ENCODE measurements at regions not wholly inside any gene's neighbourhood (a gene's known extent, or its start where the extent isn't known, plus 50 kb on each side); places are given as distances from the start of the nearest gene placed in this dataset.
"Not testable (repeated sequence)": the region's sequence is repeated elsewhere in the genome, so short reads cannot be mapped to it uniquely, and the experiment has no call there.

DNA sequence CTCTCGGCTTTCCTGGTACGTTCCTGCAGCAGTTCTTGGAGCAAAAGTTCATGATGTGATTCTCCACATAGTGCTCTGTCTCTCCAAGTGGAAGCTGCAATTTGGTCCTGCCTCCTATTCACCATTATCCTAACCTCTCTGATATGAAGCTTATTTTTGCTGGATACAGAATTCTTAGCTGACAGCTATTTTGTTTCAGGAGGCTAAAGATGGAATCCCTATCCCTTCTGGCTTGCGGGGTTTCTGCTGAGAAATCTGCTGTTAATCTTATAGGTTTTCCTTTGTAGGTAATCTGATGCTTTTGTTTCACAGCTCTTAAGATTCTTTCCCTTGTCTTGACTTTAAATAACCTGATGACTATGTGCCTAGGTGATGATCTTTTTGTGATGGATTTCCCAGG is 181.6 kb upstream of the VLDLR start:
- peaks cover 37% of the 10 kb centered on the region for H3K36me3 Mint-ChIP-seq (ENCODE audit: low read depth)
- H3K4me1 Mint-ChIP-seq (ENCODE audit: low read depth) = no peaks in the 10 kb centered on the region
- DNase-seq (ENCODE audit: low spot score) = no peak
- H3K4me3 Mint-ChIP-seq (ENCODE audit: unreplicated experiment) = no peak overlapping the region
- no peaks in the 10 kb centered on the region for H3K27me3 Mint-ChIP-seq (ENCODE audit: low read depth)
- TF ChIP-seq, protein P1, sequence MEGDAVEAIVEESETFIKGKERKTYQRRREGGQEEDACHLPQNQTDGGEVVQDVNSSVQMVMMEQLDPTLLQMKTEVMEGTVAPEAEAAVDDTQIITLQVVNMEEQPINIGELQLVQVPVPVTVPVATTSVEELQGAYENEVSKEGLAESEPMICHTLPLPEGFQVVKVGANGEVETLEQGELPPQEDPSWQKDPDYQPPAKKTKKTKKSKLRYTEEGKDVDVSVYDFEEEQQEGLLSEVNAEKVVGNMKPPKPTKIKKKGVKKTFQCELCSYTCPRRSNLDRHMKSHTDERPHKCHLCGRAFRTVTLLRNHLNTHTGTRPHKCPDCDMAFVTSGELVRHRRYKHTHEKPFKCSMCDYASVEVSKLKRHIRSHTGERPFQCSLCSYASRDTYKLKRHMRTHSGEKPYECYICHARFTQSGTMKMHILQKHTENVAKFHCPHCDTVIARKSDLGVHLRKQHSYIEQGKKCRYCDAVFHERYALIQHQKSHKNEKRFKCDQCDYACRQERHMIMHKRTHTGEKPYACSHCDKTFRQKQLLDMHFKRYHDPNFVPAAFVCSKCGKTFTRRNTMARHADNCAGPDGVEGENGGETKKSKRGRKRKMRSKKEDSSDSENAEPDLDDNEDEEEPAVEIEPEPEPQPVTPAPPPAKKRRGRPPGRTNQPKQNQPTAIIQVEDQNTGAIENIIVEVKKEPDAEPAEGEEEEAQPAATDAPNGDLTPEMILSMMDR (IDR thresholded peaks at IDR 0.05) = no peak
- peaks cover 49% of the 10 kb centered on the region for H3K9me3 Mint-ChIP-seq (ENCODE audit: low read depth)
- no peak overlapping the region for H3K27ac Mint-ChIP-seq (ENCODE audit: unreplicated experiment)

DNA sequence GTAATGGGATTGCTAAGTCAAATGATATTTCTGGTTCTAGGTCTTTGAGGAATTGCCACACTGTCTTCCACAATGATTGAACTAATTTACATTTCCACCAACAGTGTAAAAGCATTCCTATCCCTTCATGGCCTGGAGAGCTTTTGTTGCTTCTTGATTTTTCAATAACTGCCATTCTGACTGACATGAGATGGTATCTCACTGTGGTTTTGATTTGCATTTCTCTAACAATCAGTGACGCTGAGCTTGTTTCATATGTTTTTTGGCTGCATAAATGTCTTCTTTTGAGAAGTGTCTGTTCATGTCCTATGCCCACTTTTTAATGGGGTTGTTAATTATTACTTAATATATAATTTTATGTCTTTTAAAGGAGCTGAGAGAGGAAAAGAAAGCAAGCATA is 177.7 kb upstream of the VLDLR start:
- not testable (repeated sequence) for H3K4me1 Mint-ChIP-seq (ENCODE audit: low read depth); H3K4me3 Mint-ChIP-seq (ENCODE audit: unreplicated experiment); DNase-seq (ENCODE audit: low spot score); H3K27me3 Mint-ChIP-seq (ENCODE audit: low read depth); H3K27ac Mint-ChIP-seq (ENCODE audit: unreplicated experiment)
- H3K36me3 Mint-ChIP-seq (ENCODE audit: low read depth) = peaks cover 26% of the 10 kb centered on the region
- peaks cover 24% of the 10 kb centered on the region for H3K9me3 Mint-ChIP-seq (ENCODE audit: low read depth)

DNA sequence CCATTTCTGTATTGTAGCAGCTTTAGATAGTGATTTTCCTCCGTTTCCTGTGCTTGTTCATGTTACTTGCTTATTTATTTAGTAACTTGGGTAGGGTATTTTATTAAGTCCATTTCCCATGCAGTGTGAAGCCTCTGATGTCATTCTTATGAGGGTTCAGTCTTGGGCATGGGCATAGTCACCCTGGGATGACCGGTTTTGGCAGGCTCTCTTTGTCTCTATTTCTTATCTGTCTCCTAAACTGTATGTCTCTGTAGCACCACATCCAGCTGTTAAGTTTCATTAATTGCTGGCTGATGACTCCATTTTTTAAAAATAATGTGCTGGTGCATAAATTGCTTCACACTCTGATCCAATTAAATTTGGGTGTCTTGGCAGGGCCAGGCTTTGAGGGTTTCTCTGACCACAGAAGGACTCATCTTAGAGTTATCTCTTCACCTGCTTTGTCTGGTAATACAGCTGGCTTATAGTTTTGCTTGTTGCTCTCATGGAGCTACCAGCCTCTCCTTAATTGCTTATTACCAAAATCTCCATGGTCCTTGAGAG is 173.3 kb upstream of the VLDLR start:
- H3K36me3 Mint-ChIP-seq (ENCODE audit: low read depth) = peaks cover 5% of the 10 kb centered on the region

DNA sequence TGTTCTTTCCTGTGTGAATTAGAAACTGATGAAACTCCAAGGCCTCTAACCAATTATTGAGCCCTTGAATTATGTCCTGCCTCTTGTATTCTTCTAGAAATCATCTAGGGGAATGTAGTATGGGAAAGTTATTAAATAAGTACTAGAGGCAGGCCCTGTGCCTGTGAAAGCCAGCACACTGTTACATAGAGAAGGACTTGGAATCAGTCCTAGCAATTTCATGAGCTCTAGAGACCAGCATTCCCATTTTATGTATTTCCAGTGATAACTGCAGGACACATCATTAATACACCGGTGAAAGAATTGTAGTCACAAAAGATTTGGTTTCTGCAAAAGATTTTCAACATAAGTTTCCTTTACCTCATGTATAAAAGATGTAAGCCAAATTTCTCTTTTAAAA is 168.5 kb upstream of the VLDLR start:
- no peak for DNase-seq (ENCODE audit: low spot score)
- H3K27me3 Mint-ChIP-seq (ENCODE audit: low read depth) = no peaks in the 10 kb centered on the region
- H3K4me3 Mint-ChIP-seq (ENCODE audit: unreplicated experiment) = no peak overlapping the region
- no peak overlapping the region for H3K27ac Mint-ChIP-seq (ENCODE audit: unreplicated experiment)
- peaks cover 7% of the 10 kb centered on the region for H3K9me3 Mint-ChIP-seq (ENCODE audit: low read depth)
- peaks cover 21% of the 10 kb centered on the region for H3K4me1 Mint-ChIP-seq (ENCODE audit: low read depth)
- H3K36me3 Mint-ChIP-seq (ENCODE audit: low read depth) = peaks cover 5% of the 10 kb centered on the region
- TF ChIP-seq, protein P1 (IDR thresholded peaks at IDR 0.05) = no peak

More for the DNA sequence above, 173.3 kb upstream of the VLDLR start:
- H3K27ac Mint-ChIP-seq (ENCODE audit: unreplicated experiment) = no peak overlapping the region
- H3K4me3 Mint-ChIP-seq (ENCODE audit: unreplicated experiment) = no peak overlapping the region
- H3K27me3 Mint-ChIP-seq (ENCODE audit: low read depth) = no peaks in the 10 kb centered on the region
- H3K9me3 Mint-ChIP-seq (ENCODE audit: low read depth) = no peaks in the 10 kb centered on the region
- TF ChIP-seq, protein P1 (IDR thresholded peaks at IDR 0.05) = no peak
- H3K4me1 Mint-ChIP-seq (ENCODE audit: low read depth) = no peaks in the 10 kb centered on the region
- DNase-seq (ENCODE audit: low spot score) = no peak

DNA sequence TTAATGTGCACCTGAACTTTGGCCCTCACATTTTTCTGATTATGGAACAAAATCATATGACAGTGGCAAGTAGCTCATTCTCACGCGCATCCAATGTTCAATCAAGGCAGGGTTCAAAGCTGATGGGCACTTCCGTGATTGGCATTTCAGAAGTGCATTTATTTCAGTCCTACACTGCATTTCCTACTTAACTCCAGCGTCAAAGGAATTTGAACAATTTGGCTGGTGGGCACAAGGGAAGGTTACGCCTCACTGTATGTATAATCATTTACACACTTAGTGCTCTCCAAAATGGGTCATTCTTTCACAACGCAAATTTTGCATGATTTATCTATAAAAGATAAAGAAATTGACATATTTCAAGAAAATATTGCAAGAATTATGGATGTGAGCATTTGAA is 167.9 kb upstream of the VLDLR start:
- H3K4me1 Mint-ChIP-seq (ENCODE audit: low read depth) = peaks cover 21% of the 10 kb centered on the region
- no peak overlapping the region for H3K27ac Mint-ChIP-seq (ENCODE audit: unreplicated experiment)
- peaks cover 5% of the 10 kb centered on the region for H3K36me3 Mint-ChIP-seq (ENCODE audit: low read depth)
- no peak for DNase-seq (ENCODE audit: low spot score)
- TF ChIP-seq, protein P1 (IDR thresholded peaks at IDR 0.05) = no peak
- H3K27me3 Mint-ChIP-seq (ENCODE audit: low read depth) = no peaks in the 10 kb centered on the region
- no peak overlapping the region for H3K4me3 Mint-ChIP-seq (ENCODE audit: unreplicated experiment)
- peaks cover 7% of the 10 kb centered on the region for H3K9me3 Mint-ChIP-seq (ENCODE audit: low read depth)

DNA sequence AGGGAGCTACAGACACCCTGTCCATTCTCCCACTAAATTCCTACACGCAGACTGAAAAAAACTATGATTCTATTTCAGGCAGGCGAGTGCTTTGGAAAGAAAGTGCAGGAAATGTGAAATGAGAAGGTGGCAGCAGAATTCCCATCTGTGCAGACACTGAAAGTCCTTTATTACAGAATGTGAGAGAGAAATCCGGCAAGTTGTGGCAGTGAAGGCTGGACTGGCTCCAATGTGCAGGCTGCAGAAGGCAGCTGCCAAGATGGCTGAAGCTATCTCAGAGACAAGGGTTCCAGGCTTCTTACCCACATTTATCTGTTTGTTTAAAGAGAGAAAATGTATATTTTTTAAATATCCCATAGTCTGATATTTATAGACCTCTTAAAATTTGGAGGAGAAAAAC is 161.8 kb upstream of the VLDLR start:
- DNase-seq (ENCODE audit: low spot score) = no peak
- Mint-ChIP-seq H3K27me3 (ENCODE audit: low read depth) (no peaks in the 10 kb centered on the region), H3K4me3 (ENCODE audit: unreplicated experiment) (no peak overlapping the region), H3K27ac (ENCODE audit: unreplicated experiment) (no peak overlapping the region), H3K4me1 (ENCODE audit: low read depth) (peaks cover 31% of the 10 kb centered on the region), H3K9me3 (ENCODE audit: low read depth) (peaks cover 23% of the 10 kb centered on the region), H3K36me3 (ENCODE audit: low read depth) (peaks cover 18% of the 10 kb centered on the region)
- TF ChIP-seq, protein P1 (IDR thresholded peaks at IDR 0.05) = no peak

All from chondrocyte (in vitro differentiated cells).